ENCODE measurements at regions not wholly inside any gene's neighbourhood (a gene's known extent, or its start where the extent isn't known, plus 50 kb on each side); places are given as distances from the start of the nearest gene placed in this dataset.
A peak's percentile ranks its signal among the peaks of the same experiment; 100 is the strongest.

DNA sequence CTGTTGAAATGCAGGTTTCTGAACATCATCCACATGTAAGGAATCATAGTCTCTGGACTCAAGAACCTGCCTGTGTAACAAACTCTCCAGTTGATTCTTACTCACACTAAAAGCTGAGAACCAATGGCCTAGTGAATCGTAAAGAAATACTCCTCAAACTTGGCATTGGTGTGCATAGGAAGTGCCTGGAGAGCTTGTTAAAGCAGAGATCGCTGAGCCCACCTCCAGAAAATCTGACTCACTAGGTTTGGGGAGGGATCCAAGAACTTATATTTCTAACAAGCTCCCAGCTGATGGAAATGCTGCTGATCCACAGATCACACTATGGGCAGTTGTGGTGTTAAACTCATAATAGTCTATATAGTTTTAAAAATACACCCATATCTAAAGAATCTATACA is 55.8 kb upstream of the LMCD1 start:
- no peak for ATAC-seq (replicated peaks in 6 of 8)
- no peak overlapping the region for H3K4me3 ChIP-seq
- peaks cover 19% of the 10 kb centered on the region in 2 donors for H3K4me1 ChIP-seq (replicated peaks in 1 of 2)
- in situ Hi-C loops (cut with MboI; ENCODE audit: low pct_unique_long_range_greater_than_20kb in 2 of 9, low sequenced_read_pairs in 9 of 9, unreplicated experiment in 9 of 9) = loop anchor here in 4 of 9 experiments (10.0 to 25.0 kb wide), 2 partner anchors 59 to 166 kb away; partner anchors contain the start of gene LMCD1 (in 1 of the 4)
- no peak overlapping the region for H3K27ac ChIP-seq
- WGBS, 10 experiments = 0 to 100% (median 73%) methylated on average over 1 to 2 of the region's 2 CpGs; no CpG with 5 or more reads in 2 of the 10 experiments

GRCh38 chr3:8446845-8447244 is 54.8 kb upstream of the LMCD1 start:
- WGBS, 10 experiments = 27 to 100% (median 84%) methylated on average over 1 to 2 of the region's 2 CpGs
- Histone ChIP-seq H3K4me1 (replicated peaks in 1 of 2) (peaks cover 19% of the 10 kb centered on the region in 2 donors), H3K27ac (no peak overlapping the region), H3K4me3 (no peak overlapping the region)
- ATAC-seq (replicated peaks in 6 of 8) = no peak
- in situ Hi-C loops (cut with MboI; ENCODE audit: low pct_unique_long_range_greater_than_20kb in 2 of 9, low sequenced_read_pairs in 9 of 9, unreplicated experiment in 9 of 9) = loop anchor here in 4 of 9 experiments (10.0 to 25.0 kb wide), 2 partner anchors 58 to 165 kb away; partner anchors contain the start of gene LMCD1 (in 1 of the 4)

DNA sequence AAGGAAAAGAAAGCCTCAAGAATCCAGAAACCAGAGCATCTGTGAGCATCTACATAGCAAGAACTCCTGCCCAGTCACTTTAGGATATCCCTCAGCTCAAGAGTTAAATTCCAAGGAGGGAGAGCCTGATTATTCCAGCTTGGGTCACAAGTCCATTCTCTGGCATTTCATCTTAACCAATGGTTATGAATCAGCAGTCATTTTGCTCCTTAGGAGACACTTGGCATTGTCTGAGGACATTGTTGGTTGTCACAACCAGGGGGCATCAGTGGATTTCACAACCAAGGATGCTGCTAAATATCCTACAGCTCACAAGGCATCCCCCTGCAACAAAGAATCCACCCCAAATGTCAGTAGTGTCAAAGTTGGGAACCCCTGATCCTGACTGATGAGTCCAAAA is 51.0 kb upstream of the LMCD1 start:
- H3K4me1 ChIP-seq (replicated peaks in 1 of 2) = peaks cover 0 to 5% of the 10 kb centered on the region in 2 donors
- no peak overlapping the region for H3K4me3 ChIP-seq
- peak in 2 of 8 experiments; percentile 48 to 60 for ATAC-seq (replicated peaks in 6 of 8)
- no peak overlapping the region for H3K27ac ChIP-seq
- in situ Hi-C loops (cut with MboI; ENCODE audit: low pct_unique_long_range_greater_than_20kb in 2 of 9, low sequenced_read_pairs in 9 of 9, unreplicated experiment in 9 of 9) = no loop called here

GRCh38 chr3:8451696-8452095 is 49.9 kb upstream of the LMCD1 start:
- ATAC-seq (replicated peaks in 6 of 8) = peak in 5 of 8 experiments; percentile 49 to 76 (median 53)
- 3 to 100% (median 82%) methylated on average over 1 to 4 of the region's 4 CpGs; no CpG with 5 or more reads in 1 of the 10 experiments for WGBS, 10 experiments
- peaks cover 3 to 5% of the 10 kb centered on the region in 2 donors for H3K4me1 ChIP-seq (replicated peaks in 1 of 2)
- no peak overlapping the region for H3K4me3 ChIP-seq
- in situ Hi-C loops (cut with MboI; ENCODE audit: low pct_unique_long_range_greater_than_20kb in 2 of 9, low sequenced_read_pairs in 9 of 9, unreplicated experiment in 9 of 9) = no loop called here
- no peak overlapping the region for H3K27ac ChIP-seq

All from motor neuron (in vitro differentiated cells).